Breast epithelium (tissue), 3 donors: ENCODE measurements at regions not wholly inside any gene's neighbourhood (a gene's known extent, or its start where the extent isn't known, plus 50 kb on each side); places are given as distances from the start of the nearest gene placed in this dataset.

Experiments used
- CTCF ChIP-seq, 3 donors: fragments of 450-650 bp; IDR thresholded peaks; one replicate each; pipeline ENCODE4 v1.5.1; 2016 to 2017; ENCODE audit warnings: antibody characterized with exemption in 3 of 3, mild to moderate bottlenecking in 3 of 3, moderate library complexity in 3 of 3
- POLR2A ChIP-seq: fragments of 450-650 bp; IDR thresholded peaks from one replicate; pipeline ENCODE4 v1.6.1; 2016; ENCODE audit warnings: antibody characterized with exemption, mild to moderate bottlenecking, moderate library complexity
- POLR2AphosphoS5 ChIP-seq, 3 donors: sonication (generic); formaldehyde crosslinking; IDR thresholded peaks; one replicate each; pipeline ENCODE4 v1.6.1; 2017; ENCODE audit warnings: antibody characterized with exemption in 3 of 3

GRCh38 chr18:71168557-71169145 lies 879.8 kb downstream of the SOCS6 start:
- TF ChIP-seq CTCF (IDR thresholded peaks at IDR 0.05) (no peak), POLR2A (no peak), POLR2AphosphoS5 (IDR thresholded peaks at IDR 0.05) (no peak)
